Trophoblast cell (in vitro differentiated cells and primary cell): ENCODE measurements at regions not wholly inside any gene's neighbourhood (a gene's known extent, or its start where the extent isn't known, plus 50 kb on each side); places are given as distances from the start of the nearest gene placed in this dataset.

Experiments
- DNase-seq, 2 donors: peaks; one replicate each; pipeline ENCODE4 v3.0.0-alpha.2; 2016
- H2AFZ ChIP-seq: 2 replicates; pipeline ENCODE4 v1.6.1; 2013; ENCODE audit warnings: low read length, moderate library complexity, mild to moderate bottlenecking; ENCODE audit not compliant: insufficient read depth, poor library complexity
- H2AK5ac ChIP-seq: 2 replicates; pipeline ENCODE4 v1.6.1; 2013; ENCODE audit warnings: mild to moderate bottlenecking, low read length
- H2BK120ac ChIP-seq: 2 replicates; pipeline ENCODE4 v1.6.1; 2013; ENCODE audit warnings: low read length, mild to moderate bottlenecking, moderate library complexity; ENCODE audit not compliant: insufficient read depth, poor library complexity
- H2BK12ac ChIP-seq: 2 replicates; pipeline ENCODE4 v1.6.1; 2013; ENCODE audit warnings: mild to moderate bottlenecking, low read length, moderate library complexity
- H2BK5ac ChIP-seq: 2 replicates; pipeline ENCODE4 v1.6.1; 2013; ENCODE audit warnings: low read length, low read depth, moderate library complexity, mild to moderate bottlenecking; ENCODE audit not compliant: poor library complexity
- H3K14ac ChIP-seq: 2 replicates; pipeline ENCODE4 v1.6.1; 2013; ENCODE audit warnings: mild to moderate bottlenecking, low read length
- H3K18ac ChIP-seq: 2 replicates; pipeline ENCODE4 v1.6.1; 2013; ENCODE audit warnings: mild to moderate bottlenecking, low read length
- H3K23ac ChIP-seq: 2 replicates; pipeline ENCODE4 v1.6.1; 2013; ENCODE audit warnings: low read length
- H3K27ac ChIP-seq: 2 replicates; pipeline ENCODE4 v1.5.1; 2013; ENCODE audit warnings: low read depth, mild to moderate bottlenecking, inconsistent platforms, low read length, moderate library complexity
- H3K27me3 ChIP-seq: 2 replicates; pipeline ENCODE4 v1.6.1; 2013; ENCODE audit warnings: inconsistent platforms, mild to moderate bottlenecking, low read length, moderate library complexity; ENCODE audit not compliant: insufficient read depth
- H3K36me3 ChIP-seq, 2 experiments: 1 replicate in 1 of 2; 2 replicates in 1 of 2; pipeline ENCODE4 v1.6.1; 2013; ENCODE audit warnings: low read length in 2 of 2, mild to moderate bottlenecking in 2 of 2, moderate library complexity in 1 of 2; ENCODE audit not compliant: insufficient read depth in 2 of 2, control insufficient read depth in 1 of 2
- H3K4ac ChIP-seq: 2 replicates; pipeline ENCODE4 v1.6.1; 2013; ENCODE audit warnings: low read depth, mild to moderate bottlenecking, low read length, moderate library complexity
- H3K4me1 ChIP-seq, 2 experiments: 1 replicate in 1 of 2; 2 replicates in 1 of 2; pipeline ENCODE4 v1.6.1; 2013; ENCODE audit warnings: low read length in 2 of 2, mild to moderate bottlenecking in 2 of 2, moderate library complexity in 1 of 2; ENCODE audit not compliant: insufficient read depth in 2 of 2, control insufficient read depth in 1 of 2
- H3K4me2 ChIP-seq: 2 replicates; pipeline ENCODE4 v1.6.1; 2013; ENCODE audit warnings: inconsistent platforms, mild to moderate bottlenecking, low read length, moderate library complexity
- H3K4me3 ChIP-seq: 2 replicates; pipeline ENCODE4 v1.5.1; 2013; ENCODE audit warnings: mild to moderate bottlenecking, low read depth, low read length, inconsistent platforms
- H3K79me1 ChIP-seq: one replicate; pipeline ENCODE4 v1.6.1; 2013; ENCODE audit warnings: low read length
- H3K79me2 ChIP-seq: 2 replicates; pipeline ENCODE4 v1.6.1; 2013; ENCODE audit warnings: low read length, mild to moderate bottlenecking; ENCODE audit not compliant: control insufficient read depth, insufficient read depth, poor library complexity
- H3K9ac ChIP-seq: 2 replicates; pipeline ENCODE4 v1.6.1; 2013; ENCODE audit warnings: mild to moderate bottlenecking, low read length
- H3K9me3 ChIP-seq: 2 replicates; pipeline ENCODE4 v1.6.1; 2013; ENCODE audit warnings: low read depth, mild to moderate bottlenecking, control low read depth, inconsistent platforms, low read length; ENCODE audit not compliant: insufficient read depth
- H4K12ac ChIP-seq: 2 replicates; pipeline ENCODE4 v1.6.1; 2013; ENCODE audit warnings: low read depth, mild to moderate bottlenecking, low read length, moderate library complexity
- H4K8ac ChIP-seq: 2 replicates; pipeline ENCODE4 v1.6.1; 2013; ENCODE audit warnings: low read depth, mild to moderate bottlenecking, low read length, moderate library complexity
- H4K91ac ChIP-seq: one replicate; pipeline ENCODE4 v1.6.1; 2013; ENCODE audit warnings: low read depth, mild to moderate bottlenecking, low read length, moderate library complexity
- WGBS: extraction: QIAGEN DNeasy Blood & Tissue Kit; methylation state at CpG from one replicate; pipeline ENCODE4 v1.1.7; 2013; ENCODE audit warnings: missing lambda C conversion rate; ENCODE audit not compliant: insufficient read length, insufficient coverage; ENCODE audit errors: extremely low coverage; 5-methylcytosine and 5-hydroxymethylcytosine counted together

- H3K9me3 ChIP-seq, result no peaks in the 10 kb centered on the region
- no peak overlapping the region for H4K91ac ChIP-seq
- H3K9ac ChIP-seq, result no peak overlapping the region
- no peak overlapping the region for H3K4me3 ChIP-seq
- no peak overlapping the region for H3K23ac ChIP-seq
- no peak overlapping the region for H4K8ac ChIP-seq
- H2BK12ac ChIP-seq, result no peak overlapping the region
- no peak overlapping the region for H2BK120ac ChIP-seq
- no peak overlapping the region for H3K18ac ChIP-seq
- no peak overlapping the region for H2AK5ac ChIP-seq
- no peak overlapping the region for H2AFZ ChIP-seq
- WGBS, result no CpG with 5 or more reads among the region's 4 CpGs
- no peak overlapping the region for H3K27ac ChIP-seq
- H3K79me2 ChIP-seq, result no peaks in the 10 kb centered on the region
- H3K27me3 ChIP-seq, result no peaks in the 10 kb centered on the region
- H3K4me1 ChIP-seq, result peaks cover 2% of the 10 kb centered on the region in 2 experiments
- no peak overlapping the region for H4K12ac ChIP-seq
- no peak overlapping the region for H3K4me2 ChIP-seq
- DNase-seq, result no peak
- no peak overlapping the region for H3K4ac ChIP-seq
- H2BK5ac ChIP-seq, result no peak overlapping the region
- no peaks in the 10 kb centered on the region for H3K36me3 ChIP-seq
- H3K14ac ChIP-seq, result no peak overlapping the region
- H3K79me1 ChIP-seq, result peaks cover 4% of the 10 kb centered on the region
Measured at GRCh38 chr1:229042482-229042881, 228.4 kb upstream of the RAB4A start.

GRCh38 chr1:229043115-229043514 is 227.8 kb upstream of the RAB4A start:
- Histone ChIP-seq H4K8ac (no peak overlapping the region), H2BK120ac (no peak overlapping the region), H4K12ac (no peak overlapping the region), H2AK5ac (no peak overlapping the region), H3K4ac (no peak overlapping the region), H3K23ac (no peak overlapping the region), H3K4me1 (peaks cover 0 to under 1% of the 10 kb centered on the region in 2 experiments), H3K14ac (no peak overlapping the region), H2BK5ac (no peak overlapping the region), H3K79me1 (peaks cover 1% of the 10 kb centered on the region), H3K4me3 (no peak overlapping the region), H3K36me3 (no peaks in the 10 kb centered on the region), H3K79me2 (no peaks in the 10 kb centered on the region), H4K91ac (no peak overlapping the region), H3K9ac (no peak overlapping the region), H3K4me2 (no peak overlapping the region), H2AFZ (no peak overlapping the region), H2BK12ac (no peak overlapping the region), H3K27me3 (no peaks in the 10 kb centered on the region), H3K27ac (no peak overlapping the region), H3K18ac (no peak overlapping the region), H3K9me3 (no peaks in the 10 kb centered on the region)
- DNase-seq, result no peak
- no CpG with 5 or more reads among the region's 2 CpGs for WGBS

- WGBS, result no CpG with 5 or more reads among the region's 14 CpGs
- no peak overlapping the region for H2AFZ ChIP-seq
- H3K4me3 ChIP-seq, result no peak overlapping the region
- no peak overlapping the region for H2AK5ac ChIP-seq
- H3K36me3 ChIP-seq, result no peaks in the 10 kb centered on the region
- H3K79me1 ChIP-seq, result no peaks in the 10 kb centered on the region
- H2BK5ac ChIP-seq, result no peak overlapping the region
- H4K8ac ChIP-seq, result no peak overlapping the region
- no peak overlapping the region for H3K4ac ChIP-seq
- H3K4me1 ChIP-seq, result no peaks in the 10 kb centered on the region
- H4K12ac ChIP-seq, result no peak overlapping the region
- no peak overlapping the region for H3K9ac ChIP-seq
- no peak overlapping the region for H3K14ac ChIP-seq
- no peak overlapping the region for H4K91ac ChIP-seq
- no peak overlapping the region for H3K4me2 ChIP-seq
- no peaks in the 10 kb centered on the region for H3K79me2 ChIP-seq
- DNase-seq, result no peak
- H3K27me3 ChIP-seq, result no peaks in the 10 kb centered on the region
- H3K23ac ChIP-seq, result no peak overlapping the region
- no peak overlapping the region for H2BK120ac ChIP-seq
- H3K27ac ChIP-seq, result no peak overlapping the region
- no peaks in the 10 kb centered on the region for H3K9me3 ChIP-seq
- H2BK12ac ChIP-seq, result no peak overlapping the region
- no peak overlapping the region for H3K18ac ChIP-seq
Measured at GRCh38 chr1:229046251-229046853, 224.6 kb upstream of the RAB4A start.

- Histone ChIP-seq H3K23ac (no peak overlapping the region), H4K8ac (no peak overlapping the region), H2BK12ac (no peak overlapping the region), H3K4me1 (no peaks in the 10 kb centered on the region), H3K79me1 (no peaks in the 10 kb centered on the region), H4K91ac (no peak overlapping the region), H2BK5ac (no peak overlapping the region), H2AFZ (no peak overlapping the region), H2BK120ac (no peak overlapping the region), H3K36me3 (no peaks in the 10 kb centered on the region), H3K18ac (no peak overlapping the region), H3K79me2 (no peaks in the 10 kb centered on the region), H3K27ac (no peak overlapping the region), H3K14ac (no peak overlapping the region), H3K4me2 (no peak overlapping the region), H3K27me3 (no peaks in the 10 kb centered on the region), H3K4me3 (no peak overlapping the region), H3K9me3 (no peaks in the 10 kb centered on the region), H3K9ac (no peak overlapping the region), H4K12ac (no peak overlapping the region), H3K4ac (no peak overlapping the region), H2AK5ac (peak overlapping the region; percentile 45)
- WGBS, result no CpG with 5 or more reads among the region's 8 CpGs
- no peak for DNase-seq
Measured at GRCh38 chr1:229047161-229047839, 223.6 kb upstream of the RAB4A start.
